OCI-LY7 (cell line): ENCODE measurements at regions not wholly inside any gene's neighbourhood (a gene's known extent, or its start where the extent isn't known, plus 50 kb on each side); places are given as distances from the start of the nearest gene placed in this dataset.

Experiments used
- BruUV-seq: library from RNA; stranded (reverse); fragments of 400-500 nt; replicated peaks from 2 replicates; lab custom pipeline; 2021; lab: Mats Ljungman, UMichigan
- CTCF ChIA-PET: fragments of 300-600 bp; sonication (Branson Sonifier 250); formaldehyde crosslinking; loops from one replicate; lab custom pipeline; 2022; ENCODE audit warnings: antibody characterized with exemption; ENCODE audit not compliant: unreplicated experiment; lab: Charles Lee
- POLR2A ChIA-PET: fragments of 300-600 bp; sonication (Branson Sonifier 250); formaldehyde crosslinking; loops from one replicate; lab custom pipeline; 2022; ENCODE audit warnings: antibody characterized with exemption; lab: Charles Lee
- DNase-seq: peaks from one replicate; pipeline ENCODE4 v3.0.0-alpha.2; 2015; ENCODE audit warnings: low spot score
- H2AFZ ChIP-seq: fragments of 200-600 bp; sonication (generic), shearing (Covaris generic); 2 replicates; pipeline ENCODE4 v1.6.1; 2014; ENCODE audit warnings: mild to moderate bottlenecking, antibody characterized with exemption, low read length, moderate library complexity
- H3K27ac ChIP-seq: fragments of 200-600 bp; sonication (generic); 2 replicates; pipeline ENCODE4 v1.5.1; 2014; ENCODE audit warnings: mixed run types, low read depth, mild to moderate bottlenecking, moderate library complexity, low read length, inconsistent platforms; ENCODE audit not compliant: poor library complexity, severe bottlenecking
- H3K36me3 ChIP-seq: fragments of 200-600 bp; sonication (generic); 2 replicates; pipeline ENCODE4 v1.6.1; 2014; ENCODE audit warnings: mild to moderate bottlenecking, antibody characterized with exemption, low read length, moderate library complexity, mixed read lengths; ENCODE audit not compliant: insufficient read depth
- H3K4me1 ChIP-seq: fragments of 200-600 bp; sonication (generic); 2 replicates; pipeline ENCODE4 v1.5.1; 2014; ENCODE audit warnings: mild to moderate bottlenecking, low read length; ENCODE audit not compliant: insufficient read depth, poor library complexity, severe bottlenecking
- H3K4me2 ChIP-seq: fragments of 200-600 bp; sonication (generic); 2 replicates; pipeline ENCODE4 v1.6.1; 2014; ENCODE audit warnings: mild to moderate bottlenecking, low read length
- H3K4me3 ChIP-seq: fragments of 200-600 bp; sonication (generic); 2 replicates; pipeline ENCODE4 v1.5.1; 2014; ENCODE audit warnings: mild to moderate bottlenecking, low read depth, low read length; ENCODE audit not compliant: poor library complexity, severe bottlenecking
- H3K79me2 ChIP-seq: fragments of 200-600 bp; sonication (generic); 2 replicates; pipeline ENCODE4 v1.6.1; 2016; ENCODE audit warnings: low read depth, mild to moderate bottlenecking, low read length, moderate library complexity, mixed read lengths; ENCODE audit not compliant: insufficient read depth
- H3K9me2 ChIP-seq: fragments of 200-600 bp; sonication (generic); 2 replicates; pipeline ENCODE4 v1.6.1; 2016; ENCODE audit warnings: mild to moderate bottlenecking, low read length, mixed read lengths; ENCODE audit not compliant: insufficient read depth
- H3K9me3 ChIP-seq: fragments of 200-600 bp; sonication (generic); 2 replicates; pipeline ENCODE4 v1.6.1; 2014; ENCODE audit warnings: mild to moderate bottlenecking, mixed run types, low read length, mixed read lengths
- H4K20me1 ChIP-seq: fragments of 200-600 bp; sonication (generic); 2 replicates; pipeline ENCODE4 v1.6.1; 2014; ENCODE audit warnings: mild to moderate bottlenecking, antibody characterized with exemption, low read length, moderate library complexity, mixed read lengths; ENCODE audit not compliant: insufficient read depth
- EZH2phosphoT487 ChIP-seq: fragments of 200-600 bp; sonication (generic); IDR thresholded peaks from 2 replicates; pipeline ENCODE4 v1.6.1; 2018; ENCODE audit warnings: low read depth, borderline replicate concordance, mild to moderate bottlenecking, mixed run types, antibody characterized with exemption, low read length, moderate library complexity, mixed read lengths
- intact Hi-C: fragments of 100-400 bp; cut with micrococcal nuclease; formaldehyde crosslinking; loops from one replicate; pipeline ENCODE4 v1.10.0; 2022; ENCODE audit not compliant: unreplicated experiment
- TF ChIP-seq, protein P1 (sequence below): fragments of 200-600 bp; sonication (generic); conservative IDR thresholded peaks from 2 replicates; pipeline ENCODE4 v1.5.1; 2014; ENCODE audit warnings: mild to moderate bottlenecking, antibody characterized with exemption, low read length, moderate library complexity, mixed read lengths

DNA sequence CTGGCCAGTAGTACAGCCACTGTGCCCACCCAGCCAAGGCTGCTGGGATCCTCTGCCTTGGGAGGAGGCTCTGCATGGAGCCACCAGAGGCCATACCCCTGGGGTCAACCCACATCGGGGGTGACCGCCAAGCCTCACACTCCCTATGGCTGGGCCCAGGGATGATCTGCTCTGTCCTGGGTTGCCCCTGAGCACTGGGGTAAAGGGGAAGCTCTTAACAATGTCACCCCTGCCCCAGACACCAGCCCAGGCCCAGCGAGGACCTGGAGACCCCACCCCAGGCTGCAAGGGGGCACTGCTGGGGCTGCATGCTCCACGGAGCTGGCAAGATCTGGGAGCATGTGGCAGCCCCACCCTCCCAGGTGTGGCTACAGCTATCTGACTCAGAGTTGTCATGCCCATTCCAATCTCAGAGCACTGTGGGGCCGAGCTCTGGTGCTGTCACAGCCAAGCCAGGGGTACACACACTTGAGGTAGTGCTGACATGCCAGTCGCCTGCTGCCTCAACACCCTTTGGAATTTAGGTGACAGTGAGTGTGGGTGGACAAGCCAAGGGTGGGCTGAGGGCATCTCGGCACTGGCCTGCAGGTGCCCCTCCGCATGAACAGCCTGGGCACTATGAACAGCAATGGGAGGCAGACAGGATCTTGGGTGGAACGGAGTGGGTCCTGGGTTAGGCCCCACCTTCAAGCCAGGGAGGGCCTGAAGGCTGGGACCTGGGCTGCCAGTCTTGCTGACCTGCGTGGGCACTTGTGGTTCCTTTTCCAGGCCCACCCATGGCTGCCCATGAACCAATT, 427.7 kb downstream of the LRRIQ3 start:
- no peaks in the 10 kb centered on the region for H3K36me3 ChIP-seq
- H3K4me2 ChIP-seq, result no peak overlapping the region
- no peaks in the 10 kb centered on the region for H3K79me2 ChIP-seq
- H4K20me1 ChIP-seq, result no peaks in the 10 kb centered on the region
- ChIA-PET POLR2A (no interaction called here), CTCF (no interaction called here)
- intact Hi-C loops, result no loop called here
- no TSS peak for BruUV-seq
- H3K9me3 ChIP-seq, result no peaks in the 10 kb centered on the region
- H3K27ac ChIP-seq, result no peak overlapping the region
- H3K4me1 ChIP-seq, result no peaks in the 10 kb centered on the region
- H3K9me2 ChIP-seq, result no peaks in the 10 kb centered on the region
- H3K4me3 ChIP-seq, result no peak overlapping the region
- no peak for TF ChIP-seq EZH2phosphoT487
- TF ChIP-seq, protein P1, sequence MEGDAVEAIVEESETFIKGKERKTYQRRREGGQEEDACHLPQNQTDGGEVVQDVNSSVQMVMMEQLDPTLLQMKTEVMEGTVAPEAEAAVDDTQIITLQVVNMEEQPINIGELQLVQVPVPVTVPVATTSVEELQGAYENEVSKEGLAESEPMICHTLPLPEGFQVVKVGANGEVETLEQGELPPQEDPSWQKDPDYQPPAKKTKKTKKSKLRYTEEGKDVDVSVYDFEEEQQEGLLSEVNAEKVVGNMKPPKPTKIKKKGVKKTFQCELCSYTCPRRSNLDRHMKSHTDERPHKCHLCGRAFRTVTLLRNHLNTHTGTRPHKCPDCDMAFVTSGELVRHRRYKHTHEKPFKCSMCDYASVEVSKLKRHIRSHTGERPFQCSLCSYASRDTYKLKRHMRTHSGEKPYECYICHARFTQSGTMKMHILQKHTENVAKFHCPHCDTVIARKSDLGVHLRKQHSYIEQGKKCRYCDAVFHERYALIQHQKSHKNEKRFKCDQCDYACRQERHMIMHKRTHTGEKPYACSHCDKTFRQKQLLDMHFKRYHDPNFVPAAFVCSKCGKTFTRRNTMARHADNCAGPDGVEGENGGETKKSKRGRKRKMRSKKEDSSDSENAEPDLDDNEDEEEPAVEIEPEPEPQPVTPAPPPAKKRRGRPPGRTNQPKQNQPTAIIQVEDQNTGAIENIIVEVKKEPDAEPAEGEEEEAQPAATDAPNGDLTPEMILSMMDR, result no peak
- no peak for DNase-seq
- H2AFZ ChIP-seq, result no peak overlapping the region

DNA sequence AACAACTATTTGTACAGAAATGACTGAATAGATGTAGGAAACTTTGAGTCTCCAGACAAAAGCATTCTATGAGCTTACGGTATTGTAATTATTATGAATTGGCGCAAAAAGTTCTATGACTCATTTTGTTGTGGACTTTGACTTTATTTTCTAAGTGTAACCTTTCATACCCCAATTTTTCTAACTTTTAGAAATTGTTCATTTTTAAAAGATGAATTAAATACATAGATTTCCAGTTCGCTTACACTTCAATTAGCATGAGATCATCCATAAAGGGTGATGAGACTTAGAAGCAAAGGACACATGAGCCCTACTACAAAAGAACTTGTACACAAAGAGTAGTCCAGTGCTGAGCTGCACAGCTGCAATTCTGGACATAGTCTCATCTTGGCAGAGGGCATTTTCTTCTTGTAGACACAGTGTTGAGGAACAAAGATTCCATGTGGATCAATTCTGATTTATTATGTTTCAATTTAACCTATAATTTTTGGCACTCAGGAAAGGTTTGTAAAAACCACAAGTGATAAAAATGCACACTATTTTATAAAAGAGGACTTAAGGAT, 431.1 kb downstream of the LRRIQ3 start:
- no peaks in the 10 kb centered on the region for H3K79me2 ChIP-seq
- H3K9me3 ChIP-seq, result no peaks in the 10 kb centered on the region
- H3K4me2 ChIP-seq, result no peak overlapping the region
- no TSS peak for BruUV-seq
- H3K4me3 ChIP-seq, result no peak overlapping the region
- no peak for DNase-seq
- H3K9me2 ChIP-seq, result no peaks in the 10 kb centered on the region
- H3K36me3 ChIP-seq, result no peaks in the 10 kb centered on the region
- ChIA-PET POLR2A (interaction anchor here (0.5 to 0.7 kb wide), 4 partner anchors 11 to 652 kb away, joined by 3 to 5 read pairs (median 4); no protein-coding TSS in a partner anchor), CTCF (no interaction called here)
- H3K4me1 ChIP-seq, result no peaks in the 10 kb centered on the region
- H3K27ac ChIP-seq, result no peak overlapping the region
- no peaks in the 10 kb centered on the region for H4K20me1 ChIP-seq
- intact Hi-C loops, result no loop called here
- no peak overlapping the region for H2AFZ ChIP-seq
- TF ChIP-seq, protein P1, result no peak
- TF ChIP-seq EZH2phosphoT487, result no peak
